Muscle of back (tissue), 3 donors: ENCODE measurements at regions not wholly inside any gene's neighbourhood (a gene's known extent, or its start where the extent isn't known, plus 50 kb on each side); places are given as distances from the start of the nearest gene placed in this dataset.
A peak's percentile ranks its signal among the peaks of the same experiment; 100 is the strongest.

Source experiments
- DNase-seq, 3 donors: peaks; one replicate each; pipeline versions ENCODE4 v3.0.0 to v3.0.0-alpha.2; 2013

DNA sequence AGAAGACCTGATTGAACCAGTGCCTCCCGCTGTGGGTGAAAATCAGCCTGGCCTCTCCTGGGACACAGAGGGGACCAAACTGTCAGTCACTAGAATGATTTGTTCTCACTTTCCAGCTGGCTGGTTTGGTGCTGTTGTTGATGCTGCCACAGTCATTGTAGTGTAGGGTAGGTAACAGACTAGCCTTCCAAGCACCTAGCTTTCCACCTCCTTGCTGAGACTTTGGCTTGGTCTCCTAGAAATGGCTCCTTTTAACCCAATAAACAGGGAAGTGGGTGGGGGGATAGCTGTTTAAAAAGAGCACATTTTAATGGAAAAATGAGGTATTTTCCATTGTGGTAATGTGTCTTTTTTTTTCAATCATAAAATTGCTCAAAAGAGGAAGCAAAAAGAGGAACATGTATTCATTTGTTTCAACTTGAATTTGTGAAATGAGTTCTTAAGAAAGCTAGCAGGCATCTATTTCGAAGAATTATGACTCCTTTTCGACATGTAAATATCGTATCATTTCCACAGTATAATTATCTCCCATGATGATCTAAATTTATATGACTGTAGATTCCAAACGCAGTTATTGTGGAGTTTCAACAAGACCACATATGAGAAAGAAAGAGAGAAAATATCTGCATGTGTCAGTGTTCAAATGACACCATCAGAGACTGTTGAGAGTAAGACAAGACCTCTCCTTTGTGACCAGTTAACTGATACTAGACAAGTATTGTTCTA, 190.1 kb downstream of the HLX start:
- peak in 1 of 3 donors; percentile 34 for DNase-seq

DNA sequence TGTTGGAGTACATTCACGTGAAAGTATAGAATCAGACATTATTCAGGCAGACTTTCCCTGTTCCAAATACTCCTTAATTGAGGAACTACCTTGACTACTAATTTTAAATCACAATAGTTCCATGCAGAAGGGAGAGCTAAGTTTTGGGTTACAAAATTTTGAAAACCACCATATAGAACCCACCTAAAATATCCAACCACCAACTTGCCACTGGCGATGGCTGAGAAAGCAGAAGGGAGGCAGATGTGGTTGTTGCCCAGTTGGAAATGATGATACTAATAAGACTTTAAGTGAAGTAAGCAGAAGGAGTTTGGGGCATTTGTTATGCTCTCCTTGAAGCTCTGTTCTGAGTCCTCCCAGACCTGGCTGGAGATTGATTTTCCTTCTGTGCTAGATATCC, 190.7 kb downstream of the HLX start:
- DNase-seq, result no peak

DNA sequence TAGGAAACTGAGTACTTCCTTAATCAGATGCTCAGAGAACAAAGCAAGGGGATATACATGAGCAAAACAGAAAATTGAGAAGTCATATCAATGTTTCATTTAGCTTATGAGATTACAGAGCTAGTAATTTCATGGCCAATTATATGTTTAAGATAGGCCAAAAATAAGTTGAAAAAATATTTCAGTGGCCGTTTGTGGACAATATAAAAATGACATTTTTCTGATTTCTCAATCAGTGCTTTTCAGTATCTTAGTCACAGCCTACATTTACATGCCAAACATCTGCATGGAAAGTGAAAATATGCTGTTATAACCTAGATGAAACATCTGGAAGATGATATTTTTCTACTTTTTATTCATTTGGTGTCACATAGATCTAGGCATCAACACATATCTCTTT, 192.5 kb downstream of the HLX start:
- peak in 1 of 3 donors; percentile 51 for DNase-seq

GRCh38 chr1:221072214-221072613, 193.0 kb downstream of the HLX start:
- DNase-seq, result no peak

DNA sequence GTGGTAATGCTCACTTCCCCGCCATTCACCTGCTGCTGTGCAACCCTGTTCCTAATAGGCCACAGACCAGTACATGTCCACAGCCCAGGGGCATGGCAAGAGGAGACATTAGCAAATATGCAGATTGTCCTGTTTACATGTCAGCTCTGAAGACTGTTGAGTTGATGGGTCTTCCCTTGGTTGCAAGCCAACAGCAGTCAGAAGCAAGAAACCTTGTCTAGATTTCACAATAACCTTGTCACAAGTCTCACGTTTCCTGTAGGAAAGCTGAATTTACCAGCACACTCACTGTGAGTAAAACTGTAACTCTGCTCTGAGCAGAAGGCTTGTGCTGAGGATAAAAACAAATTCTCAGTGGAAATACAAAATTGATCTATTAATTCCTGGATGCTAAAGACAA, 195.1 kb downstream of the HLX start:
- peak in 1 of 3 donors; percentile 58 for DNase-seq

GRCh38 chr1:221075911-221076310, 196.7 kb downstream of the HLX start:
- DNase-seq, result no peak

GRCh38 chr1:221076391-221076811, 197.2 kb downstream of the HLX start:
- DNase-seq, result peak in 2 of 3 donors; percentile 49 to 81

DNA sequence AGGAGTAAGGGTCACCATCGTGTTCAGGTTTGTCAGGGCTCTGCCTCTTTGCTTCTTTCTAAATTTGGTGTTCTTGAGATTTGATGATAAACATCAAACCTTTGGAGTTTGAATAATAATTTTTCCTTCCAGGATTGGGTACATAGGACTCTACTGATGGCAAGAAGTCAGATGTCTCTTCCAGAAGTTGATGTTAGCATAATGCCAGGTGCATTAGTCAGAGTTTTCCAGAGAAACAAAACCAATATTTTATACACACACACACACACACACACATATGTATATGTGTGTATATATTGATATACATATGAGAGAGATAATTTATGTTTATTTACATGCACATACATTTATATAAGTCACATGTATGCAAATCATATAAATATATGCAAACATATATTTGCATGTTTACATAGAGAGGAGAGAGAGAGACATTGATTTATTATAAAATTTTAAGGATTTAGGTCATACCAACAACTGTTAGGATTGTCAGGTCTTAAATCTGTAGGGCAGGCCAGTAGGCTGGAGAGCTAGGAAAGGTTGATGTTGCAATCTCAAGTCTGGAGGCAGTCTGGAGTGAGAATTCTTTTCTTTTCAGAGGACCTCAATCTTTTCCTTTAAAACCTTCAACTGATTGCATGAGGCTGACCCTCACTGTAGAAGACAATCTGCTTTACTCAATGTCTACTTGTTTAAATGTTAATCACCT, 199.2 kb downstream of the HLX start:
- no peak for DNase-seq

GRCh38 chr1:221083902-221084301, 204.7 kb downstream of the HLX start:
- DNase-seq, result no peak

DNA sequence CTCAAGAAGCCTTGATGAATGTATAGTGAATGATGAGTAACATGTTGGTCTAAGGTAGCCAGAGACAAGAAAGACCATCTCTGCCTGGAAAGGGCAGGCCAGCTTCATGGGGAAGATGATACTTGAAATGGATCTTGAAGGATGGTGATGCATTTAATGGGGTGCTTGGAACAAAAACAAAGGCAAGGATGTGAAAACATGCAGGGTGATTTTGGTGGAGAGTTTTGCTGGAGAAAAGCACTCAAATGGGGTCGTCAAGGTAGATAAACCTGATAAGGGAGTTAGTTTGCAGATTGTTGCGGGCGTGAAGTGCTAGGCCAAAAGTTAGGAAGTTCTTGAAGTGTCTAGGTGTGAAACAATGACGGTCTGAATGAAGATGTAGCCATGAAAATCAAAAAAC, 205.4 kb downstream of the HLX start:
- DNase-seq, result no peak

DNA sequence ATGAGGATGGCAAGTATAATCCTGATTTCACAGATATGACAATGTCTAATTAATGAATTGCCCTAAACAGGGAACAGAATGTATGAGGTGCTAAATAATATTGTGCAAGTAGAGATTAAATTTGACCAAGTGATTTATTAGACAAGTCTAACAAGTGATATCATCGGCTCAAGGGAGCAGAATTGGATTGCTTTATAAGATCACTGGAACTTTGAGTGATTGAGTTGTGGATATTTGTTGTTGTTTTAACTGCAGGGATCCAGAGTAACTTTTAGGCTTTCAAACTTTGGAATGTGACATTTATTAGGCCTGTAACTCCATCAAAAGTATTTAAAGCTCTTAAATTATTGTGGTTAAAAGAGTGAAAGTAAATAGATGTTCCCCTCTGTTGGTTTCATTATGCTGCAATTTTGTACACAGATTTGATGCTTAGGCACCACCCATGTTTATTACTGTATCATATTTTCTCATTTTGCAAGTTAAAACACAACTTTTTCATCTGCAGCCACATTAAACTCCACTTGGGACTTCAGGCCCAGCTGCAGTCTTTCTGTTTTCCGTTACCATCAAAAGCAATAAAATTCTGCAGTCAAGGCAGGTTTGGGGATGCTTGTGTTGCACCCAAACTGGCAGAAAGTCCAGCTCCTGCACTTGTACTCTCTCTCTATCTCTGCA, 206.6 kb downstream of the HLX start:
- peak in 1 of 3 donors; percentile 74 for DNase-seq

DNA sequence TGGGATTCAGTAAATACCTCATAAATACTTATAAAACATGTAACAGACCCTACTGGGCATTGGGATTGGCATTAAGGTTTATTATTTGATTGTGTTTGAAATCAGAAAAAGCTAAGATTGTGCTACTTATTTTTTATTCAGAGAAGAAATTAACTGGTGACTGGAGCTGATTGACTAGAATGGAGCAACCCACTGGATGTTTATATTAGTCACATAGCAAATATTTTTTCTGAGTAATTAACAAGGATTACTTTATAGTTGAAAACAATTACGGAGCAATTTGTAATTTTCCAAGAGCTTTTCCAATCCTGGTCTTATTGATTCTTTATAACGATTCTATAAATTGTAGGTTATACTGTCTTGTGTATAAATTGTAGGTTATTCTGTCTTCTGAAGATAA, 208.7 kb downstream of the HLX start:
- no peak for DNase-seq

DNA sequence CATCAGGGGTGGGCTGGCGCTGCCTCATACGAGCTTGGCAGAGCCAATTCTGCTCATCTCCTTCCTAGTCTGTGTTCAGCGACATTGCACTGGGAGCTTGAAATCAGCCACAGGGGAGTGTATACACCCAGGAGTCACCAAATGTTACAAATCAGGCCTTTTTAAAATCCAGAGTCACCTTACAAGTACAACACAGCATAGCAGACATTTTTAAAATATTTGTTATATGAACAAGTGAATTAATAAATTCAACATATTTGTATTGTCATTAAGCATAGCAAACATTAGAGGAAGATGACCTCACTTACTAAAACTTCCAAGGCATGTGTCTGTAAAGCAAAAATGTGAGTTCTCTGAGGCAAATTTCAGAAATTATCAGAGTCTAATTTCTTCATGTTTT, 210.0 kb downstream of the HLX start:
- no peak for DNase-seq

GRCh38 chr1:221089803-221090202, 210.6 kb downstream of the HLX start:
- DNase-seq, result no peak

DNA sequence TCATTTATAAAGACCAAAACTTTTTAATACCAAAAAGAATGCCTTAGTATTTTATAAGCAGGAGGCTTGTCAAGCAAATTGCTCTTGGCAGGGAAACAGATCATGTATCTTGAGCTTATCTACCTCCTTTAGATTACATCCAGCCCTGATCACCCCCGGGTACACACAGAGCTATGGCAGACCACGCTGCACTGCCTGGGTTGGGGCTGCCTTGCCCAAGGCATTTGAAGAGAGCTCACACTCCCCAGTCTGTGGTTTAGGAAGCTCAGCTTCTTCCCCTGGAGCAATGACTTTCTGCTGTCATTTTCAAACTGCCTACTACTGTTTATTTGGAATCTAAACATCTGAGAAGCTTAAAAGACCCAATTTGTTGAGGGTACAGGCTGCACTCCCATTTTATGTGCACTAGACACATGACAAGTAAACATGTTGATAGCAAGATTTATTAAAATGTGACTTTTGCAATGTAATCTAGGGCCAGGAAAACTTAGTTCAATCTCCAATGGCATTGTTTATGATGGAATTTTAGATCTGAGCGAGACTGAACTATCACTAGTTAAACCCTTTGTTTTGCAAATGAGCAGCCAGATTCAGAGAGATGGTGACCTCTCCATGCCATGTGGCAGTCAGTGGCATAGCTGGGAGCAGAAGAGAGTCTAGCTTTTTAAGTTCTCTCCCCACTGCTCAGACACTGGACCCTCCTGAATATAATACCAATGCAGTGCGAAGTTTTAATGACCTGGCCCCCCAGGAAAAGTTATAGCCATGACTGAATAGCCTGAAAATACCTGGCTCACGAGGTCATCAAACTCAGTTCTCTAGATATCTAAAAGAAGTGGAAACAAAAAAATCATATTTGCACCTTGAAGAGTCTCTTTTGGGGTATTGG, 214.9 kb downstream of the HLX start:
- no peak for DNase-seq

DNA sequence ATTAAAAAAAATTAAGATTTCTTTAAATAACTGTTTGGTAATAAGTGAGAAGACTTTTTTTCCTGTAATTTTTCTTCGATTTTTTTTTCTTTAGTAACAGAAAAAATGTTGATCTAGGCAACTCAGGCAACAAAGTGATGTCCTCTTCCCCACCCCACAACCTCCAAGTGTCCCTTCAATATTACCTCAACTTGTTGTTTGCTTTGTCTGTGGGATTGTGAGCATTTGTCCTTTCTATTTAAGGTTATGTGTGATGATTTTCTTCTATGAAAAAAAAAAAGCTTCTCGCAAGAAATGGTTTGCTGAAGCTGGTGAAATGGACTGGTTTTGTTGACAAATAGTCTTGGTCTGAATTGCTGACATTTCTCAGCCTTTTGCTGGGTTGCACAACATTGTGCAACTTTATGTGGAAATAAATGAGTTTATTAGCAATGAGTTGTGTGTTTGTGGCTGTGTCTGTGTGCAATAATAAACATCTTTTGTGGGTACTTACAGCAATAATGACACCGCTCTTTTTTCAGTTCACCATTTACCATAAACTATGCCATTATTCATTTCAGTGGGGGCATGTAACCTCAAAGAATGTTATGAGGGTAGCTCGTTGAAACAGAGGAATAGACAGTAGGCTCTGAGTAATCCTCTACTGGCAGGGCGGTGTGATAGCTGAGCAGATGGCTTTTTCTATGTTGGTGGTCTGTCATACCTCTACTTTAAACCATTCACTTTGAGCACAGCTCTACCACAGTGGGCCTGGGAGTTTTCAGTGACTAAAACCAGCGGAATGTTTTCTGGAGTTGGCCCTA, 218.4 kb downstream of the HLX start:
- DNase-seq, result peak in 1 of 3 donors; percentile 96

GRCh38 chr1:221098471-221099405, 219.5 kb downstream of the HLX start:
- DNase-seq, result no peak

DNA sequence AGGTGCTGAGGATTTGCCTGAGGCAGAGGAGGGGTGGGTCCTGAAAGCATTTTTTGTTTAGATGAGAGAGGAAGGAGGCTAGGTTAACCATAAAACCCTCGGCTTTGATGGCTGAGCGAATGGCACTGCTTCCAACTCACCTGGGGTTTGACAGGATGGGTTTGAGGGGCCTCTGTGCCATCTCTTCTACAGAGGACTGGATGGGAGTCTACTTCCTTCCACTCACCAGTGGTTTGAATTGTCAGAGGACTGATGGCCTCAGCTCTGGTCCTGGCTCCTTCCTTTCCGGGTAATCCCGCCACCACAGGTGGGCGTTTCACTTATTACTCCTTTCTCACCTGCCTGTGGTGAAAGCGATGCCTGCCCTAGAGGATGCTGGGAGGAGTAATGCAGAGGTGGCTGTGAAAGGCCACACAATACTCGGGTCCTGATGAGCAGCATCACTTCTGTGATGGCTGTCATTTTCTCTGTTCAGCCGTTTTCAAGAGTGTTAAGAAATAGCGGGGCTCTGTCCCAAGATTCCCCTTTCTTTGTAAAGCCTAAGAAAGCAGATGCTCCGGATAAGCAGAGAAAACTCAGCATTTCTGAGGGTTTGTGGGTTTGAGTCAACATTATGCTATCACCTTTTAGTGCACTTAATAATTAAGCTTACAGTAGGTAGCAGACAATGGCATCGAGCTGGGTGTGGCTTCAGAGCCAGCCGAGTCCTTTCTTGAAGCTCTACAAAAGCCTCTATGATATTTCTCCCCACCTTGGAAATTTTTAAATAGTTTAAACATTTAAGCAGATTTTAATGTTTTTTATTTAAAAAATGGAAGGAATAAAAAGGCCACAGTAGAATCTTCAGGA, 220.7 kb downstream of the HLX start:
- no peak for DNase-seq

DNA sequence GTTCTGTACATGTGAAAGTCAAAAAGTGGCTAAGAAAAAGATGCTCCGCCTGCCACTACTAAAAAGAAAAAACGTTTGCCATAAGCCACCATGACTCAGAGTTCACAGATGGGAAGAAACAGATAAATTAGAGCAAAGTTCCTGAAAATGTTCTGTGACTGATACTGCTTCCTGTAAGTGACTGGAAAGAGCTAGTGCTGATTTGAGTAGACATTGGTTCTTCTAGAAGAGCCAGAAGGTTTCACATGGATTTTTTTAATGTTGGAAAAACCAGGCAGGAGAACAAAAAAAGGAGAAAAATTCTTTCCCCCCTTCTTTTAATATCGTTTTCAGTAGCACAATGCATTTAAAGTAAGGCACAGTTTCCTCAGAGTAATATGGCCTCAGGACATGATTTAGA, 221.4 kb downstream of the HLX start:
- DNase-seq, result peak; percentile 30 to 80 (median 59)
